ENCODE measurements at regions not wholly inside any gene's neighbourhood (a gene's known extent, or its start where the extent isn't known, plus 50 kb on each side); places are given as distances from the start of the nearest gene placed in this dataset.
"Not testable (repeated sequence)": the region's sequence is repeated elsewhere in the genome, so short reads cannot be mapped to it uniquely, and the experiment has no call there.

GRCh38 chr11:69869311-69869939, 50.2 kb upstream of the FGF3 start:
- Histone ChIP-seq H3K36me3 (ENCODE audit: control insufficient read depth in 3 of 3, insufficient read depth in 3 of 3, low read length in 3 of 3) (no peaks in the 10 kb centered on the region), H3K27me3 (ENCODE audit: control insufficient read depth in 3 of 3, insufficient read depth in 3 of 3, low read length in 3 of 3) (peaks cover 41 to 60% (median 45%) of the 10 kb centered on the region in 3 donors), H3K9ac (ENCODE audit: low read depth in 1 of 3, low read length in 3 of 3) (no peak overlapping the region), H3K9me3 (ENCODE audit: control insufficient read depth in 3 of 3, low read length in 3 of 3) (no peaks in the 10 kb centered on the region), H3K27ac (ENCODE audit: low read depth, low read length) (no peak overlapping the region), H3K4me3 (ENCODE audit: low read length in 3 of 3) (no peak overlapping the region), H3K4me1 (ENCODE audit: control insufficient read depth in 3 of 3, insufficient read depth in 3 of 3, low read length in 3 of 3) (no peaks in the 10 kb centered on the region)

GRCh38 chr11:69870766-69871165, 51.5 kb upstream of the FGF3 start:
- Histone ChIP-seq H3K36me3 (ENCODE audit: control insufficient read depth in 3 of 3, insufficient read depth in 3 of 3, low read length in 3 of 3) (no peaks in the 10 kb centered on the region), H3K4me1 (ENCODE audit: control insufficient read depth in 3 of 3, insufficient read depth in 3 of 3, low read length in 3 of 3) (no peaks in the 10 kb centered on the region), H3K27ac (ENCODE audit: low read depth, low read length) (no peak overlapping the region), H3K27me3 (ENCODE audit: control insufficient read depth in 3 of 3, insufficient read depth in 3 of 3, low read length in 3 of 3) (peaks cover 38 to 53% (median 38%) of the 10 kb centered on the region in 3 donors), H3K4me3 (ENCODE audit: low read length in 3 of 3) (no peak overlapping the region), H3K9me3 (ENCODE audit: control insufficient read depth in 3 of 3, low read length in 3 of 3) (no peaks in the 10 kb centered on the region), H3K9ac (ENCODE audit: low read depth in 1 of 3, low read length in 3 of 3) (no peak overlapping the region)

GRCh38 chr11:69873166-69874077, 54.2 kb upstream of the FGF3 start:
- Histone ChIP-seq H3K4me1 (ENCODE audit: control insufficient read depth in 3 of 3, insufficient read depth in 3 of 3, low read length in 3 of 3) (no peaks in the 10 kb centered on the region), H3K27me3 (ENCODE audit: control insufficient read depth in 3 of 3, insufficient read depth in 3 of 3, low read length in 3 of 3) (peaks cover 19 to 33% (median 27%) of the 10 kb centered on the region in 3 donors), H3K9ac (ENCODE audit: low read depth in 1 of 3, low read length in 3 of 3) (no peak overlapping the region), H3K27ac (ENCODE audit: low read depth, low read length) (no peak overlapping the region), H3K4me3 (ENCODE audit: low read length in 3 of 3) (no peak overlapping the region), H3K9me3 (ENCODE audit: control insufficient read depth in 3 of 3, low read length in 3 of 3) (no peaks in the 10 kb centered on the region), H3K36me3 (ENCODE audit: control insufficient read depth in 3 of 3, insufficient read depth in 3 of 3, low read length in 3 of 3) (no peaks in the 10 kb centered on the region)

- Histone ChIP-seq H3K27me3 (ENCODE audit: control insufficient read depth in 3 of 3, insufficient read depth in 3 of 3, low read length in 3 of 3) (peaks cover 11 to 24% (median 21%) of the 10 kb centered on the region in 3 donors), H3K4me1 (ENCODE audit: control insufficient read depth in 3 of 3, insufficient read depth in 3 of 3, low read length in 3 of 3) (no peaks in the 10 kb centered on the region), H3K9ac (ENCODE audit: low read depth in 1 of 3, low read length in 3 of 3) (no peak overlapping the region), H3K4me3 (ENCODE audit: low read length in 3 of 3) (no peak overlapping the region), H3K36me3 (ENCODE audit: control insufficient read depth in 3 of 3, insufficient read depth in 3 of 3, low read length in 3 of 3) (no peaks in the 10 kb centered on the region), H3K9me3 (ENCODE audit: control insufficient read depth in 3 of 3, low read length in 3 of 3) (no peaks in the 10 kb centered on the region), H3K27ac (ENCODE audit: low read depth, low read length) (no peak overlapping the region)
Observed at GRCh38 chr11:69874178-69874983, 55.2 kb upstream of the FGF3 start.

- Histone ChIP-seq H3K27ac (ENCODE audit: low read depth, low read length) (no peak overlapping the region), H3K4me1 (ENCODE audit: control insufficient read depth in 3 of 3, insufficient read depth in 3 of 3, low read length in 3 of 3) (no peaks in the 10 kb centered on the region), H3K4me3 (ENCODE audit: low read length in 3 of 3) (no peak overlapping the region), H3K9ac (ENCODE audit: low read depth in 1 of 3, low read length in 3 of 3) (no peak overlapping the region), H3K27me3 (ENCODE audit: control insufficient read depth in 3 of 3, insufficient read depth in 3 of 3, low read length in 3 of 3) (peaks cover 8 to 19% (median 19%) of the 10 kb centered on the region in 3 donors), H3K36me3 (ENCODE audit: control insufficient read depth in 3 of 3, insufficient read depth in 3 of 3, low read length in 3 of 3) (no peaks in the 10 kb centered on the region), H3K9me3 (ENCODE audit: control insufficient read depth in 3 of 3, low read length in 3 of 3) (no peaks in the 10 kb centered on the region)
Observed at GRCh38 chr11:69874984-69875624, 55.9 kb upstream of the FGF3 start.

GRCh38 chr11:69876013-69876412, 56.8 kb upstream of the FGF3 start:
- no peak overlapping the region for H3K4me3 ChIP-seq (ENCODE audit: low read length in 3 of 3)
- no peaks in the 10 kb centered on the region for H3K4me1 ChIP-seq (ENCODE audit: control insufficient read depth in 3 of 3, insufficient read depth in 3 of 3, low read length in 3 of 3)
- no peaks in the 10 kb centered on the region for H3K36me3 ChIP-seq (ENCODE audit: control insufficient read depth in 3 of 3, insufficient read depth in 3 of 3, low read length in 3 of 3)
- no peaks in the 10 kb centered on the region for H3K9me3 ChIP-seq (ENCODE audit: control insufficient read depth in 3 of 3, low read length in 3 of 3)
- H3K27ac ChIP-seq (ENCODE audit: low read depth, low read length) = no peak overlapping the region
- peaks cover 8 to 21% (median 19%) of the 10 kb centered on the region in 3 donors for H3K27me3 ChIP-seq (ENCODE audit: control insufficient read depth in 3 of 3, insufficient read depth in 3 of 3, low read length in 3 of 3)
- no peak overlapping the region for H3K9ac ChIP-seq (ENCODE audit: low read depth in 1 of 3, low read length in 3 of 3)

GRCh38 chr11:69877235-69877634, 58.0 kb upstream of the FGF3 start:
- no peaks in the 10 kb centered on the region for H3K9me3 ChIP-seq (ENCODE audit: control insufficient read depth in 3 of 3, low read length in 3 of 3)
- H3K27me3 ChIP-seq (ENCODE audit: control insufficient read depth in 3 of 3, insufficient read depth in 3 of 3, low read length in 3 of 3) = peaks cover 10 to 32% (median 12%) of the 10 kb centered on the region in 3 donors
- no peak overlapping the region for H3K9ac ChIP-seq (ENCODE audit: low read depth in 1 of 3, low read length in 3 of 3)
- H3K36me3 ChIP-seq (ENCODE audit: control insufficient read depth in 3 of 3, insufficient read depth in 3 of 3, low read length in 3 of 3) = no peaks in the 10 kb centered on the region
- H3K4me1 ChIP-seq (ENCODE audit: control insufficient read depth in 3 of 3, insufficient read depth in 3 of 3, low read length in 3 of 3) = no peaks in the 10 kb centered on the region
- no peak overlapping the region for H3K27ac ChIP-seq (ENCODE audit: low read depth, low read length)
- H3K4me3 ChIP-seq (ENCODE audit: low read length in 3 of 3) = no peak overlapping the region

GRCh38 chr11:69877704-69878103, 58.5 kb upstream of the FGF3 start:
- H3K4me3 ChIP-seq (ENCODE audit: low read length in 3 of 3) = not testable (repeated sequence)

GRCh38 chr11:69878144-69878883, 59.1 kb upstream of the FGF3 start:
- Histone ChIP-seq H3K9ac (ENCODE audit: low read depth in 1 of 3, low read length in 3 of 3) (no peak overlapping the region), H3K27ac (ENCODE audit: low read depth, low read length) (no peak overlapping the region), H3K9me3 (ENCODE audit: control insufficient read depth in 3 of 3, low read length in 3 of 3) (no peaks in the 10 kb centered on the region), H3K27me3 (ENCODE audit: control insufficient read depth in 3 of 3, insufficient read depth in 3 of 3, low read length in 3 of 3) (peaks cover 16 to 41% (median 17%) of the 10 kb centered on the region in 3 donors), H3K4me3 (ENCODE audit: low read length in 3 of 3) (no peak overlapping the region), H3K4me1 (ENCODE audit: control insufficient read depth in 3 of 3, insufficient read depth in 3 of 3, low read length in 3 of 3) (no peaks in the 10 kb centered on the region), H3K36me3 (ENCODE audit: control insufficient read depth in 3 of 3, insufficient read depth in 3 of 3, low read length in 3 of 3) (no peaks in the 10 kb centered on the region)

More at GRCh38 chr11:69877704-69878103, 58.5 kb upstream of the FGF3 start:
- H3K9ac ChIP-seq (ENCODE audit: low read depth in 1 of 3, low read length in 3 of 3); H3K9me3 ChIP-seq (ENCODE audit: control insufficient read depth in 3 of 3, low read length in 3 of 3); H3K27ac ChIP-seq (ENCODE audit: low read depth, low read length); H3K4me1 ChIP-seq (ENCODE audit: control insufficient read depth in 3 of 3, insufficient read depth in 3 of 3, low read length in 3 of 3); H3K36me3 ChIP-seq (ENCODE audit: control insufficient read depth in 3 of 3, insufficient read depth in 3 of 3, low read length in 3 of 3): not testable (repeated sequence)
- peaks cover 15 to 37% (median 15%) of the 10 kb centered on the region in 3 donors for H3K27me3 ChIP-seq (ENCODE audit: control insufficient read depth in 3 of 3, insufficient read depth in 3 of 3, low read length in 3 of 3)
